A549 (cell line): ENCODE measurements at regions not wholly inside any gene's neighbourhood (a gene's known extent, or its start where the extent isn't known, plus 50 kb on each side); places are given as distances from the start of the nearest gene placed in this dataset.

ENCODE experiments used
- BHLHE40 ChIP-seq: IDR thresholded peaks from 2 replicates; pipeline ENCODE4 v1.6.1; 2012; ENCODE audit warnings: low read depth, low read length, inconsistent platforms
- EP300 ChIP-seq, 2 experiments: fragments of >200 bp; sonication (Bioruptor Twin); formaldehyde crosslinking; IDR thresholded peaks; 2 replicates in 1 of 2; 3 replicates in 1 of 2; pipeline ENCODE4 v1.6.1; 2016 to 2017
- FOSB ChIP-seq: fragments of 250-450 bp; sonication (Bioruptor Pico); IDR thresholded peaks from 2 replicates; pipeline ENCODE4 v1.5.0; 2020; ENCODE audit warnings: mild to moderate bottlenecking, moderate library complexity
- GATA3 ChIP-seq: IDR thresholded peaks from 2 replicates; pipeline ENCODE4 v1.6.1; 2012; ENCODE audit warnings: borderline replicate concordance
- HES2 ChIP-seq: fragments of >200 bp; sonication (Bioruptor Twin); formaldehyde crosslinking; IDR thresholded peaks from 2 replicates; pipeline ENCODE4 v1.6.1; 2016
- HEYL ChIP-seq: fragments of 250-450 bp; sonication (Bioruptor Pico); IDR thresholded peaks from 2 replicates; pipeline ENCODE4 v1.8.0; 2021; ENCODE audit warnings: mild to moderate bottlenecking, moderate library complexity
- HMGXB4 ChIP-seq: fragments of 250-450 bp; sonication (Bioruptor Pico); IDR thresholded peaks from 2 replicates; pipeline ENCODE4 v1.5.0; 2021; ENCODE audit warnings: mild to moderate bottlenecking, moderate library complexity, borderline replicate concordance
- POLR2A ChIP-seq: IDR thresholded peaks from 2 replicates; pipeline ENCODE4 v1.6.1; 2012; ENCODE audit warnings: mild to moderate bottlenecking, low read length
- RFX5 ChIP-seq: fragments of 450-650 bp; IDR thresholded peaks from 2 replicates; pipeline ENCODE4 v1.7.1; 2014; ENCODE audit warnings: antibody characterized with exemption, mild to moderate bottlenecking, moderate library complexity
- TFCP2L1 ChIP-seq: fragments of 250-450 bp; sonication (Bioruptor Pico); IDR thresholded peaks from 2 replicates; pipeline ENCODE4 v1.5.0; 2021; ENCODE audit warnings: mild to moderate bottlenecking
- ZSCAN20 ChIP-seq: fragments of 250-450 bp; sonication (Bioruptor Pico); IDR thresholded peaks from 2 replicates; pipeline ENCODE4 v1.8.0; 2022; ENCODE audit warnings: mild to moderate bottlenecking, moderate library complexity
- TF ChIP-seq, protein P1 (sequence below): fragments of >200 bp; sonication (Bioruptor Twin); formaldehyde crosslinking; IDR thresholded peaks from 3 replicates; pipeline ENCODE4 v1.5.1; 2016
- TF ChIP-seq, protein P2 (sequence below): IDR thresholded peaks from 2 replicates; pipeline ENCODE4 v1.6.1; 2012

DNA sequence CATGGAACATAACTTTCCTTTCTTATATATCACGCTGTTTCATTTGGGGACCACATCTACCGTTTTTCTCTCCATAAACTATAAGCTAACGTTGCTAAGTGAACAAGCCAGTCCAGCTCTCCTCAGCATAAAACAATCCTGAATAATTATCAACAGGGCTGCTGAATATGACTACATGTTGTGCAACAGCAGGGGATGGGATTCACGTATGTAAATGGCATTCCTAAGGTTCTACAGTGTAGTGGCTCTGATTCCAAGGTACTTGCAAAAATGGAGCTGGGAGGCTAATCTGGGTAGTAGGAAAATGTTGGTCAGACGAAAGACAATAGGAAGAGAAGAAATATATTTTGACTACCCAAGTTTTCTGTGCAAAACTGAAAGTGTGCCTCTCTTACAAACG is 262.8 kb downstream of the RWDD3 start:
- no peak for TF ChIP-seq HES2
- TF ChIP-seq, protein P1, sequence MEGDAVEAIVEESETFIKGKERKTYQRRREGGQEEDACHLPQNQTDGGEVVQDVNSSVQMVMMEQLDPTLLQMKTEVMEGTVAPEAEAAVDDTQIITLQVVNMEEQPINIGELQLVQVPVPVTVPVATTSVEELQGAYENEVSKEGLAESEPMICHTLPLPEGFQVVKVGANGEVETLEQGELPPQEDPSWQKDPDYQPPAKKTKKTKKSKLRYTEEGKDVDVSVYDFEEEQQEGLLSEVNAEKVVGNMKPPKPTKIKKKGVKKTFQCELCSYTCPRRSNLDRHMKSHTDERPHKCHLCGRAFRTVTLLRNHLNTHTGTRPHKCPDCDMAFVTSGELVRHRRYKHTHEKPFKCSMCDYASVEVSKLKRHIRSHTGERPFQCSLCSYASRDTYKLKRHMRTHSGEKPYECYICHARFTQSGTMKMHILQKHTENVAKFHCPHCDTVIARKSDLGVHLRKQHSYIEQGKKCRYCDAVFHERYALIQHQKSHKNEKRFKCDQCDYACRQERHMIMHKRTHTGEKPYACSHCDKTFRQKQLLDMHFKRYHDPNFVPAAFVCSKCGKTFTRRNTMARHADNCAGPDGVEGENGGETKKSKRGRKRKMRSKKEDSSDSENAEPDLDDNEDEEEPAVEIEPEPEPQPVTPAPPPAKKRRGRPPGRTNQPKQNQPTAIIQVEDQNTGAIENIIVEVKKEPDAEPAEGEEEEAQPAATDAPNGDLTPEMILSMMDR: no peak
- no peak for TF ChIP-seq HMGXB4 (CRISPR knock-in tag)
- no peak for TF ChIP-seq ZSCAN20 (CRISPR knock-in tag)
- TF ChIP-seq, protein P2, sequence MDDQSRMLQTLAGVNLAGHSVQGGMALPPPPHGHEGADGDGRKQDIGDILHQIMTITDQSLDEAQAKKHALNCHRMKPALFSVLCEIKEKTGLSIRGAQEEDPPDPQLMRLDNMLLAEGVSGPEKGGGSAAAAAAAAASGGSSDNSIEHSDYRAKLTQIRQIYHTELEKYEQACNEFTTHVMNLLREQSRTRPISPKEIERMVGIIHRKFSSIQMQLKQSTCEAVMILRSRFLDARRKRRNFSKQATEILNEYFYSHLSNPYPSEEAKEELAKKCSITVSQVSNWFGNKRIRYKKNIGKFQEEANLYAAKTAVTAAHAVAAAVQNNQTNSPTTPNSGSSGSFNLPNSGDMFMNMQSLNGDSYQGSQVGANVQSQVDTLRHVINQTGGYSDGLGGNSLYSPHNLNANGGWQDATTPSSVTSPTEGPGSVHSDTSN: no peak
- TF ChIP-seq POLR2A: no peak
- no peak for TF ChIP-seq FOSB
- TF ChIP-seq BHLHE40: no peak
- TF ChIP-seq HEYL (CRISPR knock-in tag): no peak
- TF ChIP-seq GATA3: no peak
- no peak for TF ChIP-seq RFX5
- TF ChIP-seq TFCP2L1 (CRISPR knock-in tag): no peak
- TF ChIP-seq EP300 (IDR thresholded peaks at IDR 0.05): no peak
